Panc1 (cell line): ENCODE measurements at regions not wholly inside any gene's neighbourhood (a gene's known extent, or its start where the extent isn't known, plus 50 kb on each side); places are given as distances from the start of the nearest gene placed in this dataset.

Experiments used
- POLR2AphosphoS5 ChIP-seq: IDR thresholded peaks from 2 replicates; pipeline ENCODE4 v1.6.1; 2012; ENCODE audit warnings: mild to moderate bottlenecking, low read depth, low read length, moderate library complexity
- TF ChIP-seq, protein P1 (sequence below): fragments of 450-650 bp; IDR thresholded peaks from 2 replicates; pipeline ENCODE4 v1.5.1; 2017; ENCODE audit warnings: mild to moderate bottlenecking

DNA sequence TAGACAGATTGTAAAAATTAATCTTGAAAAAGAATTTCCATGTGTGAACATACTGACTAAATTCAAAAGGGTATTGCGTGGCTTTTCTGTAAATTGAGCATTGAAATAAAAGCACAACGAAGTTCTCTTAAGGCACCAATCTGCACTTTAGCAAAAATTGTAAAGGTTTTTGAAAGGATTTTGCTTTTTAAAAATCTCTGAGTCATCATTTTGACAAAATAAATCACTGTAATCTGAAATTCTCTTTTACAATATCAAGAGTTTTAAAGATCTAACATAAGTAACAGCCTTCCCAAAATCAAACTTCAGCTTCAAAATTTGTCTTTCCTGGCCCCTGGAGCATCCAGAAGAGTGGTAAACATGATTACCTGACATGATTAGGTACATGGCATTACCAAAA, 830.9 kb upstream of the AGA start:
- no peak for TF ChIP-seq POLR2AphosphoS5
- TF ChIP-seq, protein P1, sequence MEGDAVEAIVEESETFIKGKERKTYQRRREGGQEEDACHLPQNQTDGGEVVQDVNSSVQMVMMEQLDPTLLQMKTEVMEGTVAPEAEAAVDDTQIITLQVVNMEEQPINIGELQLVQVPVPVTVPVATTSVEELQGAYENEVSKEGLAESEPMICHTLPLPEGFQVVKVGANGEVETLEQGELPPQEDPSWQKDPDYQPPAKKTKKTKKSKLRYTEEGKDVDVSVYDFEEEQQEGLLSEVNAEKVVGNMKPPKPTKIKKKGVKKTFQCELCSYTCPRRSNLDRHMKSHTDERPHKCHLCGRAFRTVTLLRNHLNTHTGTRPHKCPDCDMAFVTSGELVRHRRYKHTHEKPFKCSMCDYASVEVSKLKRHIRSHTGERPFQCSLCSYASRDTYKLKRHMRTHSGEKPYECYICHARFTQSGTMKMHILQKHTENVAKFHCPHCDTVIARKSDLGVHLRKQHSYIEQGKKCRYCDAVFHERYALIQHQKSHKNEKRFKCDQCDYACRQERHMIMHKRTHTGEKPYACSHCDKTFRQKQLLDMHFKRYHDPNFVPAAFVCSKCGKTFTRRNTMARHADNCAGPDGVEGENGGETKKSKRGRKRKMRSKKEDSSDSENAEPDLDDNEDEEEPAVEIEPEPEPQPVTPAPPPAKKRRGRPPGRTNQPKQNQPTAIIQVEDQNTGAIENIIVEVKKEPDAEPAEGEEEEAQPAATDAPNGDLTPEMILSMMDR, result no peak
